Tibial nerve (tissue), 4 donors: ENCODE measurements at regions not wholly inside any gene's neighbourhood (a gene's known extent, or its start where the extent isn't known, plus 50 kb on each side); places are given as distances from the start of the nearest gene placed in this dataset.
"Not testable (repeated sequence)": the region's sequence is repeated elsewhere in the genome, so short reads cannot be mapped to it uniquely, and the experiment has no call there.

Experiments
- DNase-seq, 2 donors: peaks; one replicate each; pipeline ENCODE4 v3.0.0-alpha.2; 2019; ENCODE audit warnings: low spot score in 2 of 2
- H3K27ac ChIP-seq, 4 donors: fragments of 200-600 bp; sonication (generic) in 3 of 4; one replicate each; pipeline ENCODE4 v1.5.1; 2017 to 2019; ENCODE audit warnings: mild to moderate bottlenecking in 1 of 4
- H3K27me3 ChIP-seq, 2 donors: fragments of 200-600 bp; sonication (generic) in 1 of 2; one replicate each; pipeline versions ENCODE4 v1.5.1 to v1.6.0; 2017 to 2019
- H3K36me3 ChIP-seq, 3 donors: fragments of 200-600 bp; sonication (generic); one replicate each; pipeline ENCODE4 v1.5.1; 2018 to 2019
- H3K4me1 ChIP-seq, 4 donors: fragments of 200-600 bp; sonication (generic) in 3 of 4; one replicate each; pipeline ENCODE4 v1.5.1; 2017 to 2019
- H3K4me3 ChIP-seq, 4 donors: fragments of 200-600 bp; sonication (generic) in 3 of 4; one replicate each; pipeline ENCODE4 v1.5.1; 2017 to 2019; ENCODE audit warnings: mild to moderate bottlenecking in 1 of 4, moderate library complexity in 1 of 4
- H3K9me3 ChIP-seq, 4 donors: fragments of 200-600 bp; sonication (generic) in 3 of 4; one replicate each; pipeline ENCODE4 v1.5.1; 2017 to 2019
- CTCF ChIP-seq, 5 experiments: fragments of 200-600 bp in 3 of 5; fragments of 450-650 bp in 2 of 5; sonication (generic) in 3 of 5; IDR thresholded peaks; one replicate each; pipeline ENCODE4 v1.5.1; 2016 to 2019; ENCODE audit warnings: antibody characterized with exemption in 5 of 5, mild to moderate bottlenecking in 3 of 5, moderate library complexity in 2 of 5
- EP300 ChIP-seq, 2 donors: sonication (generic); formaldehyde crosslinking; IDR thresholded peaks; one replicate each; pipeline ENCODE4 v1.6.1; 2017; ENCODE audit warnings: antibody characterized with exemption in 2 of 2, mild to moderate bottlenecking in 1 of 2
- POLR2A ChIP-seq, 2 donors: fragments of 450-650 bp; IDR thresholded peaks; one replicate each; pipeline ENCODE4 v1.6.1; 2017; ENCODE audit warnings: antibody characterized with exemption in 2 of 2, mild to moderate bottlenecking in 2 of 2, moderate library complexity in 2 of 2
- WGBS, 2 donors: methylation state at CpG; one replicate each; pipeline ENCODE4 v1.1.5; 2018; 5-methylcytosine and 5-hydroxymethylcytosine counted together

GRCh38 chr7:121618182-121618581 is 222.1 kb upstream of the FAM3C start:
- DNase-seq = no peak
- Histone ChIP-seq H3K27me3 (no peaks in the 10 kb centered on the region), H3K9me3 (no peaks in the 10 kb centered on the region), H3K4me3 (no peak overlapping the region), H3K27ac (no peak overlapping the region), H3K36me3 (no peaks in the 10 kb centered on the region), H3K4me1 (peaks cover 0 to 15% (median 0%) of the 10 kb centered on the region in 4 donors)
- whole genome bisulfite sequencing, 2 donors = 76 to 85% methylated on average over 2 of the region's 2 CpGs
- TF ChIP-seq EP300 (IDR thresholded peaks at IDR 0.05) (no peak), POLR2A (IDR thresholded peaks at IDR 0.05) (no peak), CTCF (IDR thresholded peaks at IDR 0.05) (no peak)

DNA sequence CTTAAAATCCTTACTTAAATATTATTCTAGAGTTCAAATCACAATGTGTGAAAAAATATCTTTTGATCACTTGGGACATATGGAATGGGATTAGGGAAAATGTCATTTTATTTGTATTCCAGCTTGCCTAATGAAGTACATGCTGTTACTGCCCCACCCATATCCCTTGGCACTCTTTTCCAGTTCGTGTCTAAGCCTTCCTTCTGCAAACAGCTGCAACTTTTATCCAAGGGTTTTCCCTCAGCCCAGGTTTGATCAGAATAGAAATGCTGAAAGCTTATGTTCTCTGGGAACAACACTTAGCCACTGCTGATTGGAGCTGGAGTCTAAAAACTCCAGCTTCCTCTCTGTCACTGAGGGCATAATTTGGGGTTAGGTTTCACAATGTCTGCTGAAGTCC is 214.1 kb upstream of the FAM3C start:
- Histone ChIP-seq H3K27ac (no peak overlapping the region), H3K9me3 (no peaks in the 10 kb centered on the region), H3K36me3 (no peaks in the 10 kb centered on the region), H3K4me3 (no peak overlapping the region), H3K4me1 (peaks cover 0 to 9% (median 4%) of the 10 kb centered on the region in 4 donors), H3K27me3 (no peaks in the 10 kb centered on the region)
- no peak for DNase-seq
- TF ChIP-seq POLR2A (IDR thresholded peaks at IDR 0.05) (no peak), EP300 (IDR thresholded peaks at IDR 0.05) (no peak), CTCF (IDR thresholded peaks at IDR 0.05) (no peak)
- WGBS, 2 donors = 19 to 26% methylated on average over 1 of the region's 1 CpG

- H3K36me3 ChIP-seq = no peaks in the 10 kb centered on the region
- H3K4me1 ChIP-seq = peaks cover 0 to 19% (median 8%) of the 10 kb centered on the region in 4 donors
- DNase-seq = no peak
- no peak overlapping the region for H3K27ac ChIP-seq
- no peak for TF ChIP-seq EP300 (IDR thresholded peaks at IDR 0.05)
- TF ChIP-seq CTCF (IDR thresholded peaks at IDR 0.05) = no peak
- no peak overlapping the region for H3K4me3 ChIP-seq
- no peaks in the 10 kb centered on the region for H3K9me3 ChIP-seq
- H3K27me3 ChIP-seq = no peaks in the 10 kb centered on the region
Measured at GRCh38 chr7:121609208-121609607, 213.1 kb upstream of the FAM3C start.

DNA sequence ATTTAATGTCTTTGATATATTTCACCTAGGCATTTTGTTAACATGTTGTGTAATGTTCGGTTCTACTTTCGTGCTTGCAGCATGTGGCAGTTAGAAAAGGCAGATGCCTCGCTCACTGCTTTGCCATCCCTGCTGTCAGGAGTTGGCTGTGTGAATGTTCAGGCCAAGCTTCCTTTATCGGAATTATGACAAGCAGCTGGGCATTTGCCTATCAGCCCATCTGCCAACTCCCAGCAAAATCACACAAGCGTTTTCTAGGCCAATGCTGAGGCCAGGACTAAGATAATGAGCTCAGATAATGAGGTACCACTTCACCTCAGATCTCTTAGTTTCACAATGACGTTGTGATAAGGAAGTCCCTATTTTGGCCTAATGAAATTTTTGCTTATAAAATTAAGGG is 212.7 kb upstream of the FAM3C start:
- no peak overlapping the region for H3K27ac ChIP-seq
- no peaks in the 10 kb centered on the region for H3K36me3 ChIP-seq
- 89% methylated on average over 6 of the region's 6 CpGs for WGBS, 2 donors
- no peak overlapping the region for H3K4me3 ChIP-seq
- TF ChIP-seq EP300 (IDR thresholded peaks at IDR 0.05) = no peak
- no peaks in the 10 kb centered on the region for H3K9me3 ChIP-seq
- DNase-seq = no peak
- no peaks in the 10 kb centered on the region for H3K27me3 ChIP-seq
- peaks cover 0 to 23% (median 10%) of the 10 kb centered on the region in 4 donors for H3K4me1 ChIP-seq

- not testable (repeated sequence) for H3K27me3 ChIP-seq, H3K9me3 ChIP-seq, H3K4me3 ChIP-seq, H3K27ac ChIP-seq, DNase-seq, H3K36me3 ChIP-seq
- WGBS, 2 donors = 93 to 94% methylated on average over 2 of the region's 2 CpGs
- H3K4me1 ChIP-seq = peaks cover 0 to 26% (median 12%) of the 10 kb centered on the region in 4 donors
Measured at GRCh38 chr7:121608183-121608582, 212.1 kb upstream of the FAM3C start.

DNA sequence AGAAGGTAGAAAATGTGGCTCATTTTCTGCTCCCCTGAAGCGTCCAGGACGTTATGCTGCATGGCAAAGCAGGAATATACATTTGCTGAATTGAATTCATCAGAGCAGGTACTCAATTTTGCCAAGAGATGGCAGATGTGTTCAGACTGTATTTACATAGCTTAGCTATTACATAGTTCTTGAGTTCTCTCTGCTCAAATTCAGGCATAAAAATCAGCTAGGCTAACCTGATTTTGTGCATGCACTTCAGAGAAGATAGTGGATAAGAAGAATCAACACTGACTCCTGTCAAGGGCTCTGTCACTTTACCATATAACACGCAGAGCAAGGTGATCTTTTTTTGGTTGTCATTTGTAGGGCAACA is 209.2 kb upstream of the FAM3C start:
- no peak overlapping the region for H3K4me3 ChIP-seq
- TF ChIP-seq CTCF (IDR thresholded peaks at IDR 0.05) (peak in 1 of 5 experiments; percentile 12), POLR2A (IDR thresholded peaks at IDR 0.05) (no peak), EP300 (IDR thresholded peaks at IDR 0.05) (no peak)
- 66 to 79% methylated on average over 3 of the region's 3 CpGs for WGBS, 2 donors
- peaks cover 0 to 26% (median 12%) of the 10 kb centered on the region in 4 donors for H3K4me1 ChIP-seq
- no peaks in the 10 kb centered on the region for H3K9me3 ChIP-seq
- H3K27ac ChIP-seq = peak overlapping the region in 3 of 4 donors; percentile 11 to 80 (median 14)
- no peaks in the 10 kb centered on the region for H3K27me3 ChIP-seq
- H3K36me3 ChIP-seq = no peaks in the 10 kb centered on the region
- DNase-seq = no peak
